Dermis microvascular lymphatic vessel endothelial cell (primary cell): ENCODE measurements at regions not wholly inside any gene's neighbourhood (a gene's known extent, or its start where the extent isn't known, plus 50 kb on each side); places are given as distances from the start of the nearest gene placed in this dataset.

ENCODE experiments used
- DNase-seq, 2 donors: peaks; one replicate each; pipeline versions ENCODE4 v3.0.0 to v3.0.0-alpha.2; 2010; ENCODE audit warnings: low read depth in 2 of 2

DNA sequence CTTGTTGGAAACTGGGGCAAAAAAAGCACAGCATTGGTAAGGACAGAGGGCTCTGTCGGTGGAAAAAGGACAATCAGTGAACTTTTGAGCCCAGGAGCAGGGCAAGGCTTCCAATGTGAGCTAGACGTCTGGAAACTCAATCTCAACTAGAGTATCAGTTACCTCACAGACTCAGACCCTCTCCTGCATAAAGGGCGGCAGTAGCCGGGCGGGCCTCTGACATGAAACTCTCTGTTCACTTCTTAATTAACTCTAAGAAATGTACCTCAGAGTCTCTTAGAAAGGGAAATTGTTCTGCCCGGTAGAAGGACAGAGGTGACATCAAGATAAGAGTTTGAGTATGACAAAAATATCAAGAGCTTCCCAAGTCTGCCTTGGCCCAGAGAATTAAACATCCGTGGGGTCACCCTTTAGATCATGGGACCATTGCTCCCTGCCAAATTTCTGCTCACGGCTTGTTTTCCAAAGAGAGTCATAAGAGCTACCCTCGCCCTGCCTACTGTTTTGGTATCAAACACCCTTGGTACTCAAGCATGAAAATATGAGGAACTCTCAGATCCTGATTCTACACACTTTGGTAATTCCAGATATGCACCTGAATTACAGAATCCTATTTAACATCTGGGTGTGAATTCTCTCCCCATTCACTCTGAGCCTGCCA, 103.5 kb upstream of the PKDCC start:
- DNase-seq, result no peak

- DNase-seq, result no peak
Observed at GRCh38 chr2:41947701-41948396, 100.0 kb upstream of the PKDCC start.

GRCh38 chr2:41948397-41948763, 99.4 kb upstream of the PKDCC start:
- DNase-seq, result no peak

DNA sequence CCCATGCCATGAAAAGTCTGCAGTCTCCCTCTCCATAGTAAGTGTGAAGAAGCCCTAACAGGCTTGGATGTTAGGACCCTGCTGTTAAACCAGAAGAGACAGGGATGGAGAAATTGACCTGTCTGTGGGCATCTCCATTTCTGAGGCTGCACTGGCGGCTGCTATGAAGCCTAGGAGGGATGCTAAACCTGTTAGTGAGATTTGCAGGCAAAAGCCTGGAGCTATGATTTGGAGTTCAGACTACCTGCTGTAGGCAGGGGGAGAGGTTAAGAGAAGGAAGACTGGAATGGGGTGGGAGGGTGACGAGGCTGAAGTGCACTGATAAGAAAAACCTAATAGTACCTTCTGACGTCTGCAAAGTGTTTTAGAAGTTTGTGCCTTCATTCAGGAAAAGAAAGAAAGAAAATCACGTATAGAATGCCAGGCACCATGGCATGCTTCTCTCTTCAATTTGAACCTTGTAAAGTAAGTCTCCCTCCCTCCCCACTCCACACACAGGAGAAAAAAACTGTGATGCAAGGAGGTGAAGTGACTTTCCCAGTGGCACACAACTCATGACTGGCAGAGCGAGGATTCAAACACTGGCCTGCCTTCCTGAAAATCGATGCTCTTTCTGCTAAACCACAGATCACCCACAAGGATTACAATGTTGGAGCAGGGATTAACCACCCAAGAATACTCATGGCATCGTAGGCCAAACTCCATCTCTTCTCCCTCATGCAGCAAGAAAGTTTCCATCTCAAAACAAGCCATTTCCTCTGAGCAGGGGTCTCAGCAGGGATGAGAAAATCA, 98.5 kb upstream of the PKDCC start:
- no peak for DNase-seq

GRCh38 chr2:41949883-41950665, 97.7 kb upstream of the PKDCC start:
- DNase-seq, result no peak

- DNase-seq, result no peak
Observed at GRCh38 chr2:41950666-41950960, 97.2 kb upstream of the PKDCC start.

DNA sequence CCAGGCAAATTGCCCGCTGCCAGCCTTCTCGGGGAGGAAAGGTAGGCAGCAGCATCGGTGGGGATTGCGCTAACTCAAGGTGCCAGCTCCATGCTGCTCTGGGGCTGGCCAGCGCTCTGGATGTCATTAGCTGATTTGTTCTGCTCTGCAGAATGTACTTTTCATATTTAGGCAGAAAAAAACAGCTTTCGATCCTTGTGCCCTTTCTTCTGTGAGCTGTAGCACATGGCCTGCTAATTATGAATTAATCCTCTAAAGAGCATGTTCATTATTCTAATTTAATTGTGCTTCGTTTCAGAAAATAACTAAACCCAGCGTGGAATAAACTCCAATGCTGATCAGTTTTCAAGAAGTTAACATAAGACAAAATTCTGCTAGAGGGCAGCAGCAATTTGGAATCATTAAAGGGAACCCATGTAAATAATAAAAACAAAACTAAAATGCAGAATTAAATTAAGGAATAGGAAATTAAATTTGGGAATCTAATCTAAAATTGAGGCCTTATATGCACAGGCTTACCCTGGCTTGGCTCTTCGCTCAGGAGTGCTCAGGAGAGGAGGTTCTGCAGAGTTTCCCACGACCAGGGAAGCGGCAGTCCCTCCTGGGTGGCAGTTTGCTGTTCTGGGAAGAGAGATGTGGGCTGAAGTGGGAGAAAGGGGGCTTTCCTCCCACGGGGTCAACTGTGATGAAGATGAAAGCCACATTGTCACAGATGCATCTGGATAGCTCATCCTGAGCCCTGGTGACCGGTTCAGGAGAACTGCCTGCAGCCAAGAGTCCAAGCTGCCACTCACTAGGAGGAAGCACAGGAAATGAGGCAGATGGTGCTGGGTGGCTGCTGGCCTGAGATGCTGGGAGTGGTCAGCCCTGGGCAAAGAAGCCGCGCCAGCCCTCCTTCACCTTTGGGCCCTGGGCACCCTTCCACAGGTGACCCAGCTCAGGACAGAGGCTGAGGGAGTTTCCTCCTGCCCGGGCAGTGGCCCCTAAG, 93.2 kb upstream of the PKDCC start:
- no peak for DNase-seq

GRCh38 chr2:41955316-41956043, 92.3 kb upstream of the PKDCC start:
- no peak for DNase-seq

GRCh38 chr2:41957431-41957830, 90.4 kb upstream of the PKDCC start:
- no peak for DNase-seq

DNA sequence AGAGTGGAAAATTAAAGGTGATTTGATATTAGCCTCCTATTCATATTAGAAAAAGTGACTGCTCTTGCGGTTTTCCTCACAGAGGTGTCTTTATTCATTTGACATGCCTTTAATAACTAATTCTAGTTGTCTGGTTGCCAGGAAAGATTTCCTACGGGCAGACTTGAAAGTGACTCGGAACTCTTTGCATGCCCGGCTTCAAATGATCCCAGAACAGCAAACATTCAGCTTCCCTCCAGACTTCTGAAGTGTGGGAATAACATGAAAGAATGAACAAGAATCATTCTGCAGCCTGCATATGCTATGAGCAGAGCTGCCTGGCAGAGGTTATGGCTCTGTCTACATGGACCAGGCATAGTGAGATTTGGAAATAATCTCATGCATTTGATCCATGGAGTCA, 89.6 kb upstream of the PKDCC start:
- DNase-seq, result no peak

- no peak for DNase-seq
Observed at GRCh38 chr2:41958775-41959174, 89.0 kb upstream of the PKDCC start.

DNA sequence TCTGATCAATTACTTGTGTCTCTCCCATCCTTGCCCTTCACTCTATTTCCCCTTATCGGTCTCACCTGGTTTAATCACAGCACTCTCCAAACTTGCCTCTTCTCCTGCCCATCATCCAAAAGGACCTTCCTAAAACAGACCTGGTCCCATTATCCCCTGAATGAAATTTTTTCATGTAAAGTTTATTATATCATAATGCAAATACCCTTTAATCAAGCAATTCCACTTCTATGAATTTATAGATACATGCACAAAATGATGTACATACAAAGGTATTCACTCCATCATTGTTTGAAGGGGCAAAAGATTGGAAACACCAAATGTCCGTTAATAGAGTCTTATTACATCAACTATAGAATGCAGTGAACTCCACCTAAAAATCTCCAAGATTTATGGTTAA, 88.1 kb upstream of the PKDCC start:
- DNase-seq, result no peak

DNA sequence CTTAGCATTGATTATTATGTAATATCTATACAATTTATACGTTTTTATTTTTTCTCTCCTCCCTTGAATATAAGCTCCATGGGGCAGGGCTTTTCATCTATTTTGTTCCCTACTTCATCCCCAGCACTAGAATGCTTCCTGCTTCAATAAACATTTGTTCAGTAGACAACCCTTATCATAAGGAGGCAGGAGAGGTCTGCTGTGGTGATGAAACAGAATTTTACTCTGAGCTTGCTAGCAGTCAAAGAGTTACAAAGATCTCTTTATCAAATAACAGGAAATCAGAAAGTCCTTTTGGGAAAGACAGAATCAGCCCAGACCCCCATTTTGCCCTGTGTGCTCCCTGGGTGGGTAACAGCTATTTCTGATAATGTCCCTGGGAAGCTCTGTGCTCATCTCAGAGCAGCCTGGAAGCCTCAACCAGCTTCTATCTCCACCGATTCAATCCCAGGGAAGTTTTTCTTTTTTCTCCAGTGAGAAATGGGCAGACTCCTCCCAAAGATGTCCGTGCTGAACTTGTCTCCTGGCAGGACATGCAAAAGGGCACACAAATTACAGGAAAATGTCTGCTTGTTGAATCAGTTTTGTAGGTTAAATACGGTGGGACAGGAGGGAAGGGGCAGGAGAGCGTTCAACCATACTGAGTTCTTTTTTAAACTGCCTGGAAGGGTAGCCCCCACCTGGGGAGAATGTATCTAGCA, 84.7 kb upstream of the PKDCC start:
- DNase-seq, result no peak

DNA sequence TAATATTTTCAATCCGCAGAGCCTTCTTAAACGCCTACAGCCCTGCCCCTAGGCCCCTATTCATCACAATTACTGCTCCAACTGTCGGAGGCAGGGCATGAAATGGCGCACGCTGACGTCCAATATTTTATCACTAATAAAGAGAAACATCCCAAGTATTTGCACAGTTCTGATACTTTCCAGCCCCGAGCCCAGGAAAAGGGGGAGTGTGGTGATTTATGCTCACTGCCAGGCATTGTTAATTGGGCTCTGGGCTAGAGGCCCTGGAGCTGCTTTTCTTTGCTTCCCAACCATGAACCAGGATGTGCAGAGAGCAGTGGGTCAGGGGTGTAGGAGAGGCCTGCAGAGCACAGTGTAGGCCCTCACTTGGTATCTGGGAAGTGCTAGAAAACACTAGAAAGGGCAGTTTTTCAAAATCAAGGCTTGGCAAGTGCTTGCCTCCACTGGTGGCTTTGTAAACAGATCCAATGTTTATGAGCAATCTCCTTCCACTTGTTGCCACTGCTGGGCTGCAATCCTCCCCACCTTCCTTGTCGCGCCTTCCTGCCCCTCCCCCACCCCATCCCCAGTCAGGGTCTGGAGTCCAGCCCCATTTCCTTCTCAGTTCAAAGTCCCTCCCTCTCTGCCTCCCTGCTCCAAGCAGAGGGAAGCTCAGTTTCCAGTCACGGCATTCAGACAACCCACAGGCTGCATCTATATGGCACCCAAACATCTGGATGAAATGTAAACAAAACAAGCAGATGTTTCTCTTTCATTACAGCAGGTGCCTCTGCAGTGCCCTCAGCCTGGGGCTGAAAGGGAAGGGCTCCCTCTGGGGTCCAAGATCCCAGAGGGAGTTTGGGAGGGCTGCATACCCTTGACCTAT, 83.9 kb upstream of the PKDCC start:
- DNase-seq, result no peak

DNA sequence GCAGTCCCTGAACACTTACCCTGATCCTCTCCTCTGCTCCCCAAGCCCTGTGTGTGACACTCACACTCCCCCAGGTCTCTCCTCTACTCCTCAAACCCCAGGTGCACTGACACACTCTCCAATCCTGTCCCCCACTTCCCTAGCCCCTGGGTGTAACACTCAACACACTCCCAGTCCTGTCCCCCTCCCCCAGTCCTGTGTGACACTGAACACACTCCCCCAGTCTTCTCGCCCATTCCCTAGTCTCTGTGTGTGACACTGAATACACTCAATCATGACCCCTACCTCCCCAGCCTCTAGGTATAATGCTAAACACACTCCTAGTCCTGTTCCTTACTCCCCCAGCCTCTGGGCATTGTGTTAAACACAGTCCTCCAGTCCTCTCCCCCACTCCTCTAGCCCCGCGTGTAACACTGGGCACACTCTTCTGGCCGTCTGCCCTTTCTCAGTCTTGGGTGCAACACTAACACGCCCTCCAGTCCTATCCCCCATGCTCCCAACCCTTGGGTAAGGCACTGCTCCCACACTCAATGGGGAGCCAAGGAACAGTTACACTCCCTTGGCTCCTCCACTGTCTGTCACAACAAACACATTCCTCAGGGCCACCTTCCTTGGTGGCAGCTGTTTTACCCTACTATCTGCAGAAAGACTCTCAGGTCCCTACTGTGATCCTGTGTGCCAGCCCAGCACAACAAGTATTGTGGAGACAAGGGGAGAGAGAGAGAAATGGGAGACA, 82.5 kb upstream of the PKDCC start:
- DNase-seq, result no peak

DNA sequence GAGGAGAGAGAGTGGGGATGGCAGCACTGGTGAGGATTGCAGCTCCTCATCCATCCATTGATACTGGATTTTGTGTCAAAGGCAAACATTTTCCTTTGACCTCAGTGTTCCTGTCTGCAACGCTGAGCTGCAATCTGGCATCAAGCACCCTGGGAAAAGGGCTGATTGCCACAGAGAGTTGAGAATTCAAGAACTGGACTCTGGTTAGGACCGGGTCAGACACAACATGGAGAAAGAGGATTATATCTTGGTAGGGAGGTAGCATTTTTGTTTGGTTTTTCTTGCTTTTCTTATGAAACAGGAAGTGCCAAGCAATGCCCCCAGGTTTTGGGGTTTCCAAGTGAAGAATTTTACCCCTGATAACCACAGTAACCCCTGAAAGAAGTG, 81.9 kb upstream of the PKDCC start:
- DNase-seq, result peak; percentile 36 to 61

DNA sequence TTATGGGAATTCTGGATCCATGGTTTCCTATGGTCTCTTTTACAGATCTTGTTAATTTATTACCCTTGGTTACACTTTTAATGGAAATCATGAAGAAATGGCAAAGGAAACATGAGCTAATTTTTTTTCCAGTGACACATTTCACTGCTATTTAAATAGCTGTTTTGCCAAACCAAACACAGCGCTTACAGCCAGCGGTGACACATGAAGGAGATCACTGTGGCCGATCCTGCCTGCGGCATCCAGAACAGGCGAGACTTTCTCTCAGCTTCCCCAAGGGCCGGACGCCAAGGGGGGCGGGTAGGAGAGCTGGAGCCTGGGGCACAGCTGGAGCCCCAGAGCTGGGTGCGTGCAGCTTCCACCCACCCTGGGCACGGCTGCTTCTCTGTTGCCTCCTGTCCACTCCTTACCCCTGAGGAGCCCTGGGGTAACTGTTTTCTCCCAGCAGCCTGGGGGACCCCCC, 81.4 kb upstream of the PKDCC start:
- peak; percentile 90 for DNase-seq

DNA sequence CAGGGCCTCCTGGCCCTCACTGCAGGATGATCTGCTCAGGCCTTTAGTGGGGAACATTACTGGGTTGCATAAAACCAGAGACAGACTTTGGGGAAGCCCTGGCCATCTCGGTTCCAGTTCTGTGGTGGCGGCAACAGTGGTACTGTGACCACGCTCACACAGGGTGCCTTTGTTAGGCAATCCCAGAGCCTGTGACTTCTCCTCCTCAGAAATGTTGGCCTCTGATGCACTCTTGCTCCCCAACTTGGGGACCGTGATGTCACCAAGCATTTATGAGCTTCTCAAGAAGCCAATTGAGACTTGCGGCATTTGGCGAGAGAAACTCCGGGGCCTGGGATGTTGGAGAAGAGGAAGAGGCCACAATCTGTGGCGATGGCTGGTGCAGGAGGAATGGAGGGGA, 80.9 kb upstream of the PKDCC start:
- no peak for DNase-seq
